K562 (cell line): ENCODE measurements at regions not wholly inside any gene's neighbourhood (a gene's known extent, or its start where the extent isn't known, plus 50 kb on each side); places are given as distances from the start of the nearest gene placed in this dataset.

ENCODE experiments used
- AFF1 ChIP-seq, 2 experiments: fragments of 450-650 bp; IDR thresholded peaks; 2 replicates each; pipeline ENCODE4 v1.6.1; 2018; ENCODE audit warnings: mild to moderate bottlenecking in 2 of 2, low read depth in 1 of 2; ENCODE audit not compliant: partially characterized antibody in 2 of 2
- CBFA2T2 ChIP-seq: fragments of 450-650 bp; conservative IDR thresholded peaks from 2 replicates; pipeline ENCODE4 v1.6.1; 2017; ENCODE audit warnings: mild to moderate bottlenecking
- GABPB1 ChIP-seq: sonication (generic); formaldehyde crosslinking; IDR thresholded peaks from 2 replicates; pipeline ENCODE4 v1.8.0; 2022; ENCODE audit warnings: mild to moderate bottlenecking, missing genetic modification reagents
- MBD1 ChIP-seq: fragments of 250-450 bp; sonication (Bioruptor Pico); IDR thresholded peaks from 2 replicates; pipeline ENCODE4 v1.8.0; 2022; ENCODE audit warnings: inconsistent platforms
- NFRKB ChIP-seq: fragments of 450-650 bp; IDR thresholded peaks from 2 replicates; pipeline ENCODE4 v1.6.1; 2016; ENCODE audit warnings: low read depth
- NFYB ChIP-seq: IDR thresholded peaks from 2 replicates; pipeline ENCODE4 v1.6.1; 2011; ENCODE audit warnings: mild to moderate bottlenecking, moderate library complexity; ENCODE audit not compliant: insufficient read length; ENCODE audit errors: extremely low read depth
- PHF20 ChIP-seq: fragments of 450-650 bp; IDR thresholded peaks from 2 replicates; pipeline ENCODE4 v1.6.1; 2018; ENCODE audit not compliant: partially characterized antibody
- POLR2G ChIP-seq: fragments of 200-400 bp; formaldehyde crosslinking; IDR thresholded peaks from 2 replicates; pipeline ENCODE4 v1.6.1; 2017; ENCODE audit warnings: low read depth, mild to moderate bottlenecking, antibody characterized with exemption, low read length, moderate library complexity
- SAP30 ChIP-seq: fragments of 200-600 bp; sonication (generic); IDR thresholded peaks from 2 replicates; pipeline ENCODE4 v1.6.1; 2012; ENCODE audit warnings: borderline replicate concordance, low read depth, mild to moderate bottlenecking, moderate library complexity, low read length, control low read depth, inconsistent platforms; ENCODE audit not compliant: insufficient read depth, poor library complexity, severe bottlenecking
- SLC30A9 ChIP-seq: fragments of 250-450 bp; sonication (Bioruptor Pico); IDR thresholded peaks from 2 replicates; pipeline ENCODE4 v1.8.0; 2022; ENCODE audit warnings: mild to moderate bottlenecking, moderate library complexity
- SMARCA5 ChIP-seq: fragments of 450-650 bp; IDR thresholded peaks from 2 replicates; pipeline ENCODE4 v1.6.1; 2016
- SREBF2 ChIP-seq: sonication (generic); formaldehyde crosslinking; IDR thresholded peaks from 2 replicates; pipeline ENCODE4 v1.4.0; 2020; ENCODE audit warnings: mild to moderate bottlenecking, missing genetic modification reagents
- SUPT5H ChIP-seq: fragments of 450-650 bp; IDR thresholded peaks from 2 replicates; pipeline ENCODE4 v1.6.1; 2016
- ZNF24 ChIP-seq: fragments of 450-650 bp; IDR thresholded peaks from 2 replicates; pipeline ENCODE4 v1.6.1; 2016
- ZNF324 ChIP-seq: fragments of 250-450 bp; sonication (Bioruptor Pico); IDR thresholded peaks from 2 replicates; pipeline ENCODE4 v1.4.0; 2020; ENCODE audit warnings: mild to moderate bottlenecking
- ZNF830 ChIP-seq: fragments of 250-450 bp; sonication (Bioruptor Pico); IDR thresholded peaks from 2 replicates; pipeline ENCODE4 v1.5.0; 2021; ENCODE audit warnings: mild to moderate bottlenecking
- TF ChIP-seq, protein P1 (sequence below), 3 experiments: fragments of 200-800 bp in 1 of 3; sonication (Bioruptor generic) in 1 of 3; sonication (generic) in 1 of 3; formaldehyde crosslinking in 1 of 3; IDR thresholded peaks; 2 replicates each; pipeline versions ENCODE4 v1.6.1 to v1.8.0; 2016 to 2022; ENCODE audit warnings: mild to moderate bottlenecking in 2 of 3, missing compliant biosample characterization in 2 of 3, missing genetic modification characterization in 2 of 3, missing genetic modification reagents in 1 of 3
- TF ChIP-seq, protein P2 (sequence below): fragments of 450-650 bp; IDR thresholded peaks from 2 replicates; pipeline ENCODE4 v1.6.1; 2016
- TF ChIP-seq, protein P3 (sequence below): fragments of 450-650 bp; formaldehyde crosslinking; IDR thresholded peaks from 2 replicates; pipeline ENCODE4 v1.4.0; 2020; ENCODE audit warnings: mild to moderate bottlenecking, moderate library complexity

- TF ChIP-seq, protein P1, sequence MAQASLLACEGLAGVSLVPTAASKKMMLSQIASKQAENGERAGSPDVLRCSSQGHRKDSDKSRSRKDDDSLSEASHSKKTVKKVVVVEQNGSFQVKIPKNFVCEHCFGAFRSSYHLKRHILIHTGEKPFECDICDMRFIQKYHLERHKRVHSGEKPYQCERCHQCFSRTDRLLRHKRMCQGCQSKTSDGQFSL (CRISPR knock-in tag; IDR thresholded peaks at IDR 0.05) = no peak; the same call in 1 of the 2 replicates
- TF ChIP-seq, protein P1 (tag; IDR thresholded peaks at IDR 0.05) = peak in 1 of 2 experiments; percentile 22; a peak in 2 of 4 replicates
- TF ChIP-seq ZNF24 = peak; percentile 73; the same call in 1 of the 2 replicates
- no peak for TF ChIP-seq SMARCA5
- TF ChIP-seq MBD1 = no peak
- TF ChIP-seq, protein P2, sequence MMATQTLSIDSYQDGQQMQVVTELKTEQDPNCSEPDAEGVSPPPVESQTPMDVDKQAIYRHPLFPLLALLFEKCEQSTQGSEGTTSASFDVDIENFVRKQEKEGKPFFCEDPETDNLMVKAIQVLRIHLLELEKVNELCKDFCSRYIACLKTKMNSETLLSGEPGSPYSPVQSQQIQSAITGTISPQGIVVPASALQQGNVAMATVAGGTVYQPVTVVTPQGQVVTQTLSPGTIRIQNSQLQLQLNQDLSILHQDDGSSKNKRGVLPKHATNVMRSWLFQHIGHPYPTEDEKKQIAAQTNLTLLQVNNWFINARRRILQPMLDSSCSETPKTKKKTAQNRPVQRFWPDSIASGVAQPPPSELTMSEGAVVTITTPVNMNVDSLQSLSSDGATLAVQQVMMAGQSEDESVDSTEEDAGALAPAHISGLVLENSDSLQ = peak; percentile 91
- TF ChIP-seq SAP30 = peak; percentile 55
- TF ChIP-seq GABPB1 (CRISPR knock-in tag) = peak; percentile 76
- TF ChIP-seq NFYB = no peak
- no peak for TF ChIP-seq ZNF324 (CRISPR knock-in tag)
- TF ChIP-seq POLR2G = no peak
- TF ChIP-seq CBFA2T2 = peak; percentile 96
- TF ChIP-seq ZNF830 (CRISPR knock-in tag) = no peak
- no peak for TF ChIP-seq SUPT5H
- TF ChIP-seq, protein P3, sequence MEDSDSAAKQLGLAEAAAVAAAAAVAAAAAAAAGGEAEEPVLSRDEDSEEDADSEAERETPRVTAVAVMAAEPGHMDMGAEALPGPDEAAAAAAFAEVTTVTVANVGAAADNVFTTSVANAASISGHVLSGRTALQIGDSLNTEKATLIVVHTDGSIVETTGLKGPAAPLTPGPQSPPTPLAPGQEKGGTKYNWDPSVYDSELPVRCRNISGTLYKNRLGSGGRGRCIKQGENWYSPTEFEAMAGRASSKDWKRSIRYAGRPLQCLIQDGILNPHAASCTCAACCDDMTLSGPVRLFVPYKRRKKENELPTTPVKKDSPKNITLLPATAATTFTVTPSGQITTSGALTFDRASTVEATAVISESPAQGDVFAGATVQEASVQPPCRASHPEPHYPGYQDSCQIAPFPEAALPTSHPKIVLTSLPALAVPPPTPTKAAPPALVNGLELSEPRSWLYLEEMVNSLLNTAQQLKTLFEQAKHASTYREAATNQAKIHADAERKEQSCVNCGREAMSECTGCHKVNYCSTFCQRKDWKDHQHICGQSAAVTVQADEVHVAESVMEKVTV = peak; percentile 4; the same call in 1 of the 2 replicates
- TF ChIP-seq AFF1 (IDR thresholded peaks at IDR 0.05; ENCODE audit: low read depth in 1 of 2, partially characterized antibody in 2 of 2) = peak; percentile 82
- no peak for TF ChIP-seq SREBF2
- TF ChIP-seq SLC30A9 = no peak
- TF ChIP-seq PHF20 = no peak
- peak; percentile 97 for TF ChIP-seq NFRKB
Measured at GRCh38 chr2:144582651-144583380, 62.9 kb upstream of the ZEB2 start (continued).
